SK-N-SH (cell line): ENCODE measurements at regions not wholly inside any gene's neighbourhood (a gene's known extent, or its start where the extent isn't known, plus 50 kb on each side); places are given as distances from the start of the nearest gene placed in this dataset.

ENCODE experiments used
- CTCF ChIA-PET: fragments of 300-600, 350-600 bp; formaldehyde crosslinking; extraction: SDS; loops from one replicate; lab custom pipeline; 2021; lab: Yijun Ruan, JAX
- POLR2A ChIA-PET: fragments of 350-600 bp; sonication (Branson Sonifier 250); formaldehyde crosslinking; extraction: SDS; loops from one replicate; lab custom pipeline; 2020; ENCODE audit warnings: antibody characterized with exemption, inconsistent platforms; lab: Yijun Ruan, JAX
- DNase-seq: peaks from one replicate; pipeline ENCODE4 v3.0.0; 2012
- H2AFZ ChIP-seq: fragments of 200-600 bp; sonication (generic); 2 replicates; pipeline ENCODE4 v1.8.1; 2016; ENCODE audit warnings: antibody characterized with exemption, mild to moderate bottlenecking, low read depth
- H3F3A ChIP-seq: fragments of 200-600 bp; sonication (generic); replicated peaks from 2 replicates; pipeline ENCODE3; 2016; ENCODE audit warnings: antibody characterized with exemption, mild to moderate bottlenecking; ENCODE audit not compliant: insufficient read depth
- H3K27ac ChIP-seq, 2 experiments: fragments of 200-500 bp in 1 of 2; fragments of 200-600 bp in 1 of 2; sonication (Bioruptor generic) in 1 of 2; sonication (generic), shearing (Covaris generic) in 1 of 2; 2 replicates each; pipeline versions ENCODE4 v1.5.1 to v1.6.1; 2014 to 2016; ENCODE audit warnings: low read depth in 2 of 2, inconsistent platforms in 1 of 2, low read length in 1 of 2, mild to moderate bottlenecking in 1 of 2, mixed read lengths in 1 of 2
- H3K27me3 ChIP-seq: fragments of 200-600 bp; sonication (generic), shearing (Covaris generic); 2 replicates; pipeline ENCODE4 v1.6.1; 2016; ENCODE audit warnings: mixed run types; ENCODE audit not compliant: insufficient read depth
- H3K36me3 ChIP-seq, 2 experiments: fragments of 200-500 bp in 1 of 2; fragments of 200-600 bp in 1 of 2; sonication (Bioruptor generic) in 1 of 2; sonication (generic) in 1 of 2; replicated peaks in 1 of 2; 2 replicates each; pipeline versions ENCODE3 to v1.5.1; 2014 to 2016; ENCODE audit warnings: low read length in 1 of 2, mild to moderate bottlenecking in 1 of 2; ENCODE audit not compliant: insufficient read depth in 2 of 2, control insufficient read depth in 1 of 2
- H3K4me1 ChIP-seq, 2 experiments: fragments of 200-500 bp in 1 of 2; fragments of 200-600 bp in 1 of 2; sonication (Bioruptor generic) in 1 of 2; sonication (generic), shearing (Covaris generic) in 1 of 2; 2 replicates each; pipeline versions ENCODE4 v1.5.1 to v1.6.1; 2014 to 2016; ENCODE audit warnings: low read depth in 1 of 2, low read length in 1 of 2, mixed run types in 1 of 2; ENCODE audit not compliant: insufficient read depth in 2 of 2, control insufficient read depth in 1 of 2
- H3K4me2 ChIP-seq: fragments of 200-600 bp; sonication (generic), shearing (Covaris generic); 2 replicates; pipeline ENCODE4 v1.6.1; 2017; ENCODE audit warnings: mixed run types
- H3K4me3 ChIP-seq, 2 experiments: fragments of 200-500 bp in 1 of 2; fragments of 200-600 bp in 1 of 2; sonication (Bioruptor generic) in 1 of 2; sonication (generic), shearing (Covaris generic) in 1 of 2; 2 replicates each; pipeline versions ENCODE4 v1.5.1 to v1.8.1; 2014 to 2016; ENCODE audit warnings: low read depth in 2 of 2, inconsistent platforms in 1 of 2, low read length in 1 of 2, mild to moderate bottlenecking in 1 of 2, mixed read lengths in 1 of 2, moderate library complexity in 1 of 2
- H3K79me2 ChIP-seq: fragments of 200-600 bp; sonication (generic); 2 replicates; pipeline ENCODE4 v1.8.1; 2017; ENCODE audit warnings: mild to moderate bottlenecking; ENCODE audit not compliant: insufficient read depth
- H3K9ac ChIP-seq: fragments of 200-600 bp; sonication (generic); 2 replicates; pipeline ENCODE4 v1.6.1; 2017; ENCODE audit warnings: mixed run types
- H3K9me2 ChIP-seq: fragments of 200-600 bp; sonication (generic); 2 replicates; pipeline ENCODE4 v1.6.1; 2017; ENCODE audit warnings: mixed run types
- H3K9me3 ChIP-seq: fragments of 200-600 bp; sonication (generic); 2 replicates; pipeline ENCODE4 v1.6.1; 2017; ENCODE audit warnings: mixed run types, mild to moderate bottlenecking, moderate library complexity
- H4K20me1 ChIP-seq: fragments of 200-600 bp; sonication (generic); 2 replicates; pipeline ENCODE4 v1.6.1; 2017; ENCODE audit warnings: mild to moderate bottlenecking, mixed run types; ENCODE audit not compliant: insufficient read depth
- EP300 ChIP-seq, 2 experiments: IDR thresholded peaks; 2 replicates each; pipeline versions ENCODE4 v1.4.0 to v1.6.1; 2012; ENCODE audit warnings: borderline replicate concordance in 1 of 2, low read depth in 1 of 2, low read length in 1 of 2
- EZH2phosphoT487 ChIP-seq: fragments of 200-600 bp; sonication (generic); IDR thresholded peaks from 2 replicates; pipeline ENCODE4 v1.6.1; 2017; ENCODE audit warnings: low read depth, mixed run types, mild to moderate bottlenecking, antibody characterized with exemption, moderate library complexity, borderline replicate concordance
- FOSL2 ChIP-seq: IDR thresholded peaks from 2 replicates; pipeline ENCODE4 v1.4.0; 2012; ENCODE audit warnings: low read depth, mild to moderate bottlenecking, moderate library complexity, borderline replicate concordance
- FOXJ3 ChIP-seq: sonication (generic); formaldehyde crosslinking; IDR thresholded peaks from 2 replicates; pipeline ENCODE4 v1.5.1; 2020; ENCODE audit warnings: mild to moderate bottlenecking, missing genetic modification reagents
- JUND ChIP-seq: IDR thresholded peaks from 2 replicates; pipeline ENCODE4 v1.4.0; 2012
- MEF2A ChIP-seq: IDR thresholded peaks from 2 replicates; pipeline ENCODE4 v1.4.0; 2012; ENCODE audit warnings: low read depth, borderline replicate concordance
- NFIC ChIP-seq: IDR thresholded peaks from 2 replicates; pipeline ENCODE4 v1.4.0; 2012; ENCODE audit warnings: borderline replicate concordance
- SMC3 ChIP-seq: IDR thresholded peaks from 2 replicates; pipeline ENCODE4 v1.6.1; 2012; ENCODE audit warnings: low read depth, low read length, improper control_type of control experiment
- TAF1 ChIP-seq: IDR thresholded peaks from 2 replicates; pipeline ENCODE4 v1.6.1; 2012; ENCODE audit warnings: low read depth, mild to moderate bottlenecking, low read length, moderate library complexity, borderline replicate concordance
- TEAD4 ChIP-seq: IDR thresholded peaks from 2 replicates; pipeline ENCODE4 v1.4.0; 2012; ENCODE audit warnings: mild to moderate bottlenecking, borderline replicate concordance; ENCODE audit not compliant: insufficient read depth
- WGBS: methylation state at CpG from one replicate; pipeline ENCODE4 v1.1.6; 2017; ENCODE audit warnings: low lambda C conversion rate; 5-methylcytosine and 5-hydroxymethylcytosine counted together
- TF ChIP-seq, protein P1 (sequence below): fragments of 150-350 bp; IDR thresholded peaks from 2 replicates; pipeline ENCODE4 v1.6.1; 2017; ENCODE audit warnings: antibody characterized with exemption, low read length, low read depth, borderline replicate concordance
- TF ChIP-seq, protein P2 (sequence below): IDR thresholded peaks from 2 replicates; pipeline ENCODE4 v1.4.0; 2012; ENCODE audit warnings: low read depth, borderline replicate concordance
- TF ChIP-seq, protein P3 (sequence below): IDR thresholded peaks from 2 replicates; pipeline ENCODE4 v1.6.1; 2012; ENCODE audit warnings: mild to moderate bottlenecking, low read depth, low read length, moderate library complexity

DNA sequence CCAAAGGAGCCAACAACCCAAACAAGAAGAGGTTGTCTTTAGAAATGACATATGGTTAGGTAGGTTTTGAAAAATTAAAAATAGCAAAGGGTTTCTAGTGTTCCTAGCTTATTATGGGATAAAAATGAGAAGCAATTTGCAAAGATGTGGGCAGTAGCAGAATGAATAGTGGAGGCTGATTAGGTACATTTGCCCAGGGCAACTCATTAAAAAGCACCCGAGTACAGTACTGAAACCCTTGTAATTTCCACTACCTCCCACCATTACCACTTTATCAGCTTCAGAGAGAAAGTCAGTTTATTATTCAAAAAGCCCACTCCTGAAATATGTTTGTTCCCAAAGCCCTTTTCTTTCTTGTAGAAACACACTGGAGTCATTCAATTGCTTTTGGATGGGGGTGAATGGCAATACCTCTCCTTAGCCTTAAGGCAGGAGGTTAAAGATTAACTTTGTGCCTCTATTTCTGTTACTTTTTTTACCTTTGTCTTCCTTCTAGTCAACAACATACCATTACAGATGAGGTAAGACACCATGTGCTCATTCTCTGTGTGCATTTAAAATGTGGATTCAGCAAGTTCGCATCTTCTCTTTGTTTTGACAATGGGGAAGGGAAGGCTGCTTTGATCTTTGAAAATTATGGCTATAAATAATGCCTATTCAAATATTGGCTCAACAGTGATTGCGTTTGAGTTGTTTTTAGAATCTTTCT lies 353.8 kb upstream of the CASK start (continued):
- TF ChIP-seq TEAD4 = no peak
- TF ChIP-seq MEF2A = no peak
- TF ChIP-seq FOXJ3 = no peak
- no peak for TF ChIP-seq JUND
- no peak for TF ChIP-seq TAF1
- TF ChIP-seq, protein P1, sequence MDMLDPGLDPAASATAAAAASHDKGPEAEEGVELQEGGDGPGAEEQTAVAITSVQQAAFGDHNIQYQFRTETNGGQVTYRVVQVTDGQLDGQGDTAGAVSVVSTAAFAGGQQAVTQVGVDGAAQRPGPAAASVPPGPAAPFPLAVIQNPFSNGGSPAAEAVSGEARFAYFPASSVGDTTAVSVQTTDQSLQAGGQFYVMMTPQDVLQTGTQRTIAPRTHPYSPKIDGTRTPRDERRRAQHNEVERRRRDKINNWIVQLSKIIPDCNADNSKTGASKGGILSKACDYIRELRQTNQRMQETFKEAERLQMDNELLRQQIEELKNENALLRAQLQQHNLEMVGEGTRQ = no peak
- no peak for TF ChIP-seq FOSL2

DNA sequence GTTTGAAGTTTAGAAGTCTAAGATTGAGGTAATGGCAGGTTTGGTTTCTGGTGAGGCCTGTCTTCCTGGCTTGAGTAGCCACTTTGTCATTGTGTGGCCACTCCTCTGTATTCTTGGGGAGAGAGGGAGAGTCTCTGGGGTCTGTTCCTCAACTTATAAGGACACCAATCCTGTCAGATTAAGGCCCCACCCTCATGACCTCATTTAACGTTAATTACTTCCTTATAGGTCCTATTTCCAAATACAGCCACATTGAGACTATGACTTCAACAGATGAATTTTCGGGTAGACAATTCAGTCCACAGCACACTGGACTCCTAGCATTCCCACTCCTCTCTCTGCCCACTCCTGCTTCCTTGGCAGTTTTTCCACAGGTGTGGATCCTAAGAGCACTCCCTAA lies 350.8 kb upstream of the CASK start:
- H3K27me3 ChIP-seq = no peaks in the 10 kb centered on the region
- H3K9ac ChIP-seq = no peak overlapping the region
- no peak overlapping the region for H2AFZ ChIP-seq
- ChIA-PET CTCF (no interaction called here), POLR2A (no interaction called here)
- H3K4me2 ChIP-seq = no peak overlapping the region
- no peak for DNase-seq
- no peaks in the 10 kb centered on the region for H4K20me1 ChIP-seq
- H3K9me2 ChIP-seq = no peaks in the 10 kb centered on the region
- H3K36me3 ChIP-seq = no peaks in the 10 kb centered on the region
- 0% methylated on average over 2 of the region's 2 CpGs for WGBS
- no peak overlapping the region for H3K4me3 ChIP-seq
- no peaks in the 10 kb centered on the region for H3K79me2 ChIP-seq
- no peaks in the 10 kb centered on the region for H3K9me3 ChIP-seq
- H3F3A ChIP-seq = no peaks in the 10 kb centered on the region
- no peak overlapping the region for H3K27ac ChIP-seq
- no peak for TF ChIP-seq EP300 (IDR thresholded peaks at IDR 0.05; ENCODE audit: borderline replicate concordance in 1 of 2, low read depth in 1 of 2, low read length in 1 of 2)
- TF ChIP-seq EZH2phosphoT487 = no peak
- no peak for TF ChIP-seq SMC3
- TF ChIP-seq, protein P2, sequence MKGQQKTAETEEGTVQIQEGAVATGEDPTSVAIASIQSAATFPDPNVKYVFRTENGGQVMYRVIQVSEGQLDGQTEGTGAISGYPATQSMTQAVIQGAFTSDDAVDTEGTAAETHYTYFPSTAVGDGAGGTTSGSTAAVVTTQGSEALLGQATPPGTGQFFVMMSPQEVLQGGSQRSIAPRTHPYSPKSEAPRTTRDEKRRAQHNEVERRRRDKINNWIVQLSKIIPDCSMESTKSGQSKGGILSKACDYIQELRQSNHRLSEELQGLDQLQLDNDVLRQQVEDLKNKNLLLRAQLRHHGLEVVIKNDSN = no peak
- TF ChIP-seq, protein P3, sequence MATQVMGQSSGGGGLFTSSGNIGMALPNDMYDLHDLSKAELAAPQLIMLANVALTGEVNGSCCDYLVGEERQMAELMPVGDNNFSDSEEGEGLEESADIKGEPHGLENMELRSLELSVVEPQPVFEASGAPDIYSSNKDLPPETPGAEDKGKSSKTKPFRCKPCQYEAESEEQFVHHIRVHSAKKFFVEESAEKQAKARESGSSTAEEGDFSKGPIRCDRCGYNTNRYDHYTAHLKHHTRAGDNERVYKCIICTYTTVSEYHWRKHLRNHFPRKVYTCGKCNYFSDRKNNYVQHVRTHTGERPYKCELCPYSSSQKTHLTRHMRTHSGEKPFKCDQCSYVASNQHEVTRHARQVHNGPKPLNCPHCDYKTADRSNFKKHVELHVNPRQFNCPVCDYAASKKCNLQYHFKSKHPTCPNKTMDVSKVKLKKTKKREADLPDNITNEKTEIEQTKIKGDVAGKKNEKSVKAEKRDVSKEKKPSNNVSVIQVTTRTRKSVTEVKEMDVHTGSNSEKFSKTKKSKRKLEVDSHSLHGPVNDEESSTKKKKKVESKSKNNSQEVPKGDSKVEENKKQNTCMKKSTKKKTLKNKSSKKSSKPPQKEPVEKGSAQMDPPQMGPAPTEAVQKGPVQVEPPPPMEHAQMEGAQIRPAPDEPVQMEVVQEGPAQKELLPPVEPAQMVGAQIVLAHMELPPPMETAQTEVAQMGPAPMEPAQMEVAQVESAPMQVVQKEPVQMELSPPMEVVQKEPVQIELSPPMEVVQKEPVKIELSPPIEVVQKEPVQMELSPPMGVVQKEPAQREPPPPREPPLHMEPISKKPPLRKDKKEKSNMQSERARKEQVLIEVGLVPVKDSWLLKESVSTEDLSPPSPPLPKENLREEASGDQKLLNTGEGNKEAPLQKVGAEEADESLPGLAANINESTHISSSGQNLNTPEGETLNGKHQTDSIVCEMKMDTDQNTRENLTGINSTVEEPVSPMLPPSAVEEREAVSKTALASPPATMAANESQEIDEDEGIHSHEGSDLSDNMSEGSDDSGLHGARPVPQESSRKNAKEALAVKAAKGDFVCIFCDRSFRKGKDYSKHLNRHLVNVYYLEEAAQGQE = no peak
- TF ChIP-seq JUND = no peak
- no peak for TF ChIP-seq NFIC
- H3K4me1 ChIP-seq = no peaks in the 10 kb centered on the region
